IPS DF 4.7 (cell line): ENCODE measurements at regions not wholly inside any gene's neighbourhood (a gene's known extent, or its start where the extent isn't known, plus 50 kb on each side); places are given as distances from the start of the nearest gene placed in this dataset.

Source experiments
- DNase-seq: peaks from one replicate; pipeline ENCODE4 v3.0.0-alpha.2; 2013; ENCODE audit warnings: low spot score; ENCODE audit errors: extremely low read depth

DNA sequence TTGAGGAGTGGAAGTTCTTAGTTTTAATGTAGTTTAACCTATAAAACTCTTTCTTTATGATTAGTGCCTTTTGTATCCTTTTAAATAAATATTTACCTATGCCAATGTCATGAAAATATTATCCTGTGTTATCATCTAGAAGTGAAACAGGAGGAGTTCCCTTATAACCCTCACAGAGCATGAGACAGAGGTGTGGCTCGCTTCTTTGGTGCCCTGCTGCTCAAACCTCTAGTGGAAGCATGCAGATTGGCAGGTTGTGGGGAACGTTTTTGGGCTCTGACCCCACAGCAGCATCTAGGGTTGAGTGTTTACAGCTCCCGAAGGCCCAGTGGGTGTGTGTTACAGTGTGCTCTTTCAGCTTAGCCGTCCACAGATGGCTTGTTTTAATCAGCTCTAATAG is 459.4 kb upstream of the AZI2 start:
- no peak for DNase-seq

DNA sequence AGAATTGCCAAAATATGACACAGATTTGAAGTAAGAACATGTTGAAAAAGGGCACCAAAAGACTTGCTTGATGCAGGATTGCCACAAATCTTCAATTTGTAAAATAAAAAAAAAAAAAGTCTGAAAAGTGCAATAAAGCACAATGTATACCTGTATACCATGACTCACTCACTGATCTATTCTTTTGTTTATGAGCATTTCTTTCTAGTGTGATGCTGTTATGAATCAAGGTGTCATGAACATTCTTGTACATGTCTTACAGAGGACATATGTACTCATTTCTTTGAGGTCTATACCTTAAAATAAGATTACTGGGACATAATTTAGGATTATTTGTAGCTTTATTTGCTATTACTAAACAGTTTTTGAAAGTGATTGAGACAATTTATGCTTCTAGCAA is 464.9 kb upstream of the RBMS3 start:
- no peak for DNase-seq

DNA sequence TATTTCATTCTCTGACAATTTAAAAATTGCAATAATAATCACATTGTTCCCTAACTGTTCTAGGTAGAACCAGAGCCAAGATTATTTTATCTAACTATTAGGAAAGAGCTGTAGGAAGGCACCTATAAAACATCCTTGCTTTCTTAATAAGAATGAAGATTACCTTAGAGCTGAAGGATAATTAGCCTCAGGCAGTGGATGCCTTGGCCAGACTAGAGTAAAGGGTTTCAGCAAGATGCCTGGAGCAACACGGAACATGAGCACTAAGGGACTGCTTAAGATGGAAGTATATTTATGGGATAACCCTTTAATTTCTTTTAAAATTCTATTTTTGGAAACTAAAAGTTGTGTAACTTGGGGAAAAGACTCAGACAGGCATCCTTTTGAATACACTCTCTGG is 456.6 kb upstream of the RBMS3 start:
- no peak for DNase-seq

DNA sequence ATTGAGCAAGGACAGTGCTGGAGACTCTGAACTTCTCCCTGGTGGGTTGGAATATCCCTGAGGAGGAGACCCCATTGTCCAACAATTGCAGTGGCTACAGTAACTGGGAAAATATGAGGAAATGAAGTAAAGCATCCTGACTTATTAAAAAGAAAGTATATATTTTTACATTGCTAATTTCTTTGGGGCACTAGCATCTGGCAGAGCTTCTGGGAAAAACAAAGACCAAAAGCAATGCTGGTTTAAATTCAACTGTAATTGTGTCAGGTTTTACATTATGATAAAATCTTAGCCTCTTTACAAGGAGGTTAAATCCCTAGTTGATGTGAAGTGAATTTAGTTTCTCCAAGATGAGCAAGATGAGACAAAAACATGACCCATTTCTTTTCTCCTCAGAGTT is 454.0 kb upstream of the RBMS3 start:
- no peak for DNase-seq

DNA sequence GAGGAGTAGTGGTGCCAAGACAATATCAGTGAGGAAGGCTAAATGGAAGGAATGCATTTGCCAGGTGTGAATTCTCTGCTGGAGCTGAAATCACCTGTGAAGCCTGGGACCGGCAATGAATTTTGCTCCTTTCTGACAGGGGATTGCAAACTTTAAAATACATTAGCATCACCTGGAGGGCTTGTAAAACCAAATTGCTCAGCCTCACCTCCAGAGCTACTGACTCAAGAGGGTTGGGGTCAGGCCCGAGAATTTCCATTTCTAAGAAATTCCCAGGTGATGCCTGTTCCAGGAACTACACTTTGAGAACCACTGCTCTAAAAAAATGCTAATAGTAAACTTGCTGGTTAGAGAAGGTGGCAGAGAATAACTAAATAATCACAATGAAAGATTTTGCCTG is 445.6 kb upstream of the RBMS3 start:
- no peak for DNase-seq

DNA sequence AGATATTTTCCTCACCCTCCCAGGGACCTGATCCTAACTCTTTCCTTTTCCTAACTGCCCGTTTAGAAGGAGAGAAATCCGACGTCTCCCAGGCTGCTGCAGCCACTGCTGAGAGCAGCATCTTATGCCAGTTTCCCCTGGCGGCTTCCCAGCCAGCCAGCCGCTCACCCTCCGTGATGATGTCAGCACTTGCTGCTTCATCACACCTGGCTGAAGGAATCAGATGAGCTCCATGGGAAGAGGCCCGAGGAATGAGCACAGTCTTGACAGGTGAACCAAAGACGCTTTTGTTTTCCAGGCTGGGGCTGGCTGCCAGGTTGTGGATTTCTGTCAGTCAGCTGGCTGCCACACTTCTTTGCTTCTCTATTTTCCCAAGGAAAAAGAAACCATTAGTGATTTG is 445.1 kb upstream of the RBMS3 start:
- no peak for DNase-seq

DNA sequence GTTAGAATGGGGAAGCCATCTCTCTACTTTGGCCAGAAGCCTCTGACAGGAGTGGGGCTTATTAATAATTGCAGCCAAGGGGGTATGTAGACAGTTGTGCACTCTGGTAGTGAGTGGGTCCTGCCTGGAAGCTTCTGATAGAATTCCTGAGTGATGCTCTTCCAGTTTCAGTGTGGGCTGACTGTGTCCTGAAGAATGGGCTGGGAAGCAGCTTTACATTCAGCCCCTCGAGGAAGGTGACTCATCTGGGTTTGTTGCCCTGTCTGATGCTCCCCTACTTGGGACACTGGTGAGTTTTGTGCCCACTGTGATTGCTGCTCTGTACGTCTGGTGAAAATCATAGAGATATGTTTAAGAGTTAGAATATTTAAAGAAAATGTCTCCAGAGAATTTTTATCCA is 444.7 kb upstream of the RBMS3 start:
- no peak for DNase-seq

DNA sequence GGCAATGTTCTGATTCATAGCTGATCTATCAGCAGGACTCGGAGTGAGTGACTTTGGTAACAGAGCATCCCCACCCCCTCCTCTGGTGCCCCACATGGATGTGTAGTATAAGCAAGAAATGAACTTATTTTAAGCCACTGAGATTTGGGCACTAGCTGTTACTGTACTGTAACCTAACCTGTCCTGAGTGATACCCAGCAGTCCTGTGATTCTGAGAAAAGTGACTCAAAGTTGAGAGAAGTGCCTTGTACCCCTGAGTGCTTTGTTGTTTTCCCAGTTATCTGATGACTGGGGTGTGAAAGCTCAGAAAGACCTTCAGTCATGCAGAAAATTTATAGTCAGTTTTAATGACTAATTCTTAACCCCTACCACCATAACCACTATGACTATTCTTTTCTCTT is 439.9 kb upstream of the RBMS3 start:
- DNase-seq: no peak

DNA sequence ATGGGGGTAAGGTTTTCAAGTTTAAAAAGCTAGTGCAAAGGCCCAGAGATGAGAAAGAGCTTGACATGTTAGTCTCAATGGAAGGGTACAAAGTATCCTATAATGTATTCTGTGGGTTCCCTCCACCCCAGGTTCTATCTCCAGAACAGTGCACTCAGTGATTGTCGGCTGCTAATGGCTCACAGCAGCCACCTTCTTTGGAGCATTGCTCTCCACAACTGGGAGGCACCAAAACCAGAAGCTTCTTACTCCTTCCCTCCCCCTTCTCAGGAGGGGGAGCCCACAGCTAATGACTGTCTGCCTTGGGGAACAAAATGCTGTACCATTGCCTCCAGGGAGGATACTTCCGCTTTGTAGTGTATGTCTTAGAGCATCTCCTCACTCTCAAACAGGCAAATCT is 439.4 kb upstream of the RBMS3 start:
- DNase-seq: no peak

DNA sequence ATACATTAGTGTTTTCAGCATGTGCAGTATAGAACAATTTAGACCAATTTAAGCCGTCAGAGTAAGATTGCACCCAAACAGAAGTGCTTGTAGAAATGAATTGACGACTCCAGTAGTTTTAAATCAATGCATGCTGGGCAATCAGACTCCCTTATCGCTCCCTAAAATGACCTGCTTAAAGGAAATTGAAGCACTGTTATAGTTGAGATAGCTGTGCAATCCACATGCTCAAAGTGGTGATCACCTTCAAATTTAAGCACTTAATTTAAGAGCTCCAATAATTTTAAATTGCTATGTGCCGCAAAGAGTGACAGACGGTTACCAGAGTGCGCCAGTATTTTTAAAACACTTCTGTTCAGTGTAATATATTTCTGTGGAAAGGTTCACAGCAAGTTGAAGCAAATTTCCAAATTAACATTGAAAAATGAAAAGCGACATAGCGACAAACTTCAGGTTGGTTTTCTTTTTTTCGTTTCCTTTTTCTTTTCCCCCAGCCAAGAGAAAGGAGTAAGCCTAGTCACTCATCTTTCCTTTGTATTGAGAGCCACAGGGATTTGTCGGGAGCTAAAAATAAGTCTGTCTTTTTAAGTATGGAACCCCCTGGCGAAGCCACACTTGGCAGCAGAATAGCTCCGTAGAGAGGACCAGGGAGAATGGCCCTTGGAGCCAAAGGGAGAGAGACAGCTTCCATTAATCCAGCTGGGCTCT is 436.4 kb upstream of the RBMS3 start:
- DNase-seq: no peak

DNA sequence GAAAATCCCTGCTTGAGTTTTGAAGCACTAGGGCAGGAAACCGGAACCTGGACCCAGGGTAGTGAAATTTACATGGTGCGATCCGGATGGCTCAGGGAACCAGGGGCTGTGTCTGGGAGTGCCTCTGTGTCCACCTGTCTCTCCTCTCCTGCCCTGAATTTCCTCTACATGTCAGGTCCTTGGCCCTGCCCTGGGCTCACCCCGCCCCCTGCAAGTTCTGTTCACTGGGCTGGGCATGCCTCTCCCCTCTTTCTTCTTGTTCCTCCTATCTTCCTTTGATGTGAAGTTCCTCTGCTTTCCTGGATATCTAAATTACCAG is 435.9 kb upstream of the RBMS3 start:
- no peak for DNase-seq

DNA sequence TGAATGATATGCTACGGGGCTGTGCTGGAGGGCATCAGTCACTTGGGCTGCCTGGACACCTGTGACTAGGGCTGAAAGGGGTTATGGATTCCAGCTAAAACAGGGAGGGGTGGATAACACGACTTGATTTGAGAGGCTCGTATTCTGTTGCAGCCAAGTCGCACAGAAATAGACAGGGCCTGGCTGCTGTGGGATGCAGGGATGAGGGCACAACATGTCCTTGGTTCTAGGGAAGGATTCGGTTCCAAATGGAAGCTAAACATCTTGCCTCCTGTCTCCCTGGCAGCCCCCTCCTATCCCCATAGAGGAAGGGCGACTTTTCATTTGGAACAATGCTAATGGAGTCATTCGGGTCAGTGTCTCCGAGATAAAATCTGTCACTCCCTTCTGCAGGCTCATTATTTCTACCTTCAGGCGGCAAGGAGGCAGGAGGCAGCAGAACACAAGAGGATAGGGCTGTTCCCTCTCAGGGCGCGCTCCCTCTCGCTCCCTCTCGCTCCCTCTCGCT is 433.8 kb upstream of the RBMS3 start:
- DNase-seq: no peak

DNA sequence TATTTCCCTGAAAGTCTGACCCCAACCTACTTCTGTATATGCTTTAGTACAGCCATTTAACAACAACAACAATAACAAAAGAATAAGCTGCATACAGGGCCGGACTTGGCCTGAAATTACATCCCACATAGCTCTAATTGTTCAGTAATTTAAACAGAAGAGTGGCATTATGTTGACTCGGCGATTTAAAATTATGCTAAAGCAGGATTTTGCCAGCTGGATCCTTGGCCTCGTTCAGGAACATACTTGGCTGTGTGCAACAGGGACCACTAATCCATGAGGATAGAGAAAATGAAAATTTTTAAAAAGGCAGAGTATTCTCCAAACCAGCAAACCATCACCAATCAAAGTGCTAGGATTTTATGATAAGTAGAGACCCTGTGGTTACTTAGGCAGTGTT is 433.1 kb upstream of the RBMS3 start:
- no peak for DNase-seq

DNA sequence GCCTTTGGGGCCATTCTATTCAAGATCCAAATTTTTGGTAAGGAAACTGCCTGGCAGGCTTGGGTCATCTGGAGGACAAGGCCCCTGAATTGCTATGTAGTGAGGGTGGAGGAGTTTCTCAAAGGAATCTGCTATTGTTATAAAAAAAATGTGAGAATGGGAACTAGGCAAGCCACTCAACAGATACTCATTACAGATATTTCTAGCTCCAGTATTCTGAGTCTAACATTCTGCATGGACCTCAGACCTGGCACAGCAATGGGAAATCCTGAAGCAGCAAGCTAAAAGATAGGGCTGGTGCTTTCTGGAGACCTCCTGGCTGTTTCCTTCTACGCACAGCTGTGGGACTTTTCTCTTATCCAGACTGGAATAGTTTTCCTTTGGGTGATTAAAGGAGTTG is 430.7 kb upstream of the RBMS3 start:
- no peak for DNase-seq

DNA sequence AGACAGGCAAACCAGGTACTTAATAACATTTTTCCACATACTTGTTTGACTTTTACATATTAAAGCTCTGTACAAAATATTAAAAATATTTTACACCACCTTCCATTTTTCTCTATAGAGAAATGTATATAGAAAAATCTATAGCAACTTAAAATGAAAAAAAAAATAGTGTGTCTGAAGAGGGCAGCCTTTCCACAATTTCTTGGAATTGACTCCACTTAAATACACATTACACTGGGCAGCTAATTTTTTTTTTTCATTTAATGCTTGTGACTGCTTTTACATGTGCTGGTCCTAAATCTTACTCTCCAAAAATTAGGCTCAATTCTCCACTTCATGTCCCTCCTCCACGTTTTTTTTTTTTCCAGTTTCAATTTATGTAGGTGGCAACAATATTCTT is 427.0 kb upstream of the RBMS3 start:
- DNase-seq: no peak

DNA sequence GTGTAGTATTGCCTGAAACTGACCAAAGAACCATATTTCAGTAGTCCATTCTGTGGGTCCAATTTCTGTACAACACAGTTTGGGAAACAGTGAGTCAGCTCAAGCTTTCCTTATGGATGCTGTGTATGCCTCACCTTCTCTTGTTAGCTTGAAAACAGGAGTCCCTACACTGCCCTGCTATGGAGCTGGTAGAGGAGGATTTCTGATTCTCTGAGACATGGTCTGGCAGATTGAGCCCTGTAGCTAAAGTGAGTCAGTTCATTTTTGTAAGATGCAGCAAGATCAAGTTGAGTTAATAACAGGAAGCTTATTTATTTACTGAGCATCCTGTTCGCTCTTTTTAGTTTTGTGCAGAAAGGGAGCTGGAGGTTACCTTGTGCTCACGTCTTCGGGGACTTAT is 424.1 kb upstream of the RBMS3 start:
- DNase-seq: no peak

DNA sequence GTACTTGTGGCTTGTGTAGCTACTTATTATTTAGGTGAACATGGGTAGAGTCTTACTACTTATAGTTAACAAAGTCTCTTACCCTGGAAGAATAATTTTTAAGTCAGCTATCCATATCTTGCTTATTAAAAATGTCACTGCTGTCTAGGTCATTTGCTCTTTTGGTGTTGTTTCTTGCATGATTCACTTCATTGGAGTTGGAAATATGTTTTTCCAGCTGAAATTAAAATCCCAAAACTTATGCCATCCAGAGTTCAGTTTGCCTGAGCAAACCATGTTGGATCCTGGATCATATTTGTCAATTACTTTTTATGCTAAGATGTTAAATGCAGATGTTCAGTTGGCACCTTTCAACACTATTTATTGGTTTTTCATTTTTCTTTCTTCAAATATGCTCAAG is 421.0 kb upstream of the RBMS3 start:
- DNase-seq: no peak

DNA sequence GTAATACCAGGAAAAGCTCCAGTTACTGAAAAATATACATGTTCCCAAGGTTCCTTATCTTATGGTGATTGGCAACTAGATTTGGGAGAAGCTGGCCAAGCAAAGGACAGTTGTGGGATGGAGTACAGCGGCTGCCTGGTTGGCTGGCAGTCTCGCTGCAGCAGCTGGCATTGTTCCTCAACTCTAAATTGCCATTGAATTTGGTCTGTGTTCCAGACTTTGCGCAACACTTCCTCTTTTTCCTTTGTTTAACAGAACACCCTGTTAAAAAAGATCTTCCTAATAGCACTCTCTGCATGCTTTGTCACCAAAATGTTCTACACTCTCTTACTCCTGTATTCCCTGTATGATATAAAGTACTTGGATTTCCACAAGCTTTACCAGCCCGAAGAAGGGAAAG is 420.6 kb upstream of the RBMS3 start:
- DNase-seq: no peak

DNA sequence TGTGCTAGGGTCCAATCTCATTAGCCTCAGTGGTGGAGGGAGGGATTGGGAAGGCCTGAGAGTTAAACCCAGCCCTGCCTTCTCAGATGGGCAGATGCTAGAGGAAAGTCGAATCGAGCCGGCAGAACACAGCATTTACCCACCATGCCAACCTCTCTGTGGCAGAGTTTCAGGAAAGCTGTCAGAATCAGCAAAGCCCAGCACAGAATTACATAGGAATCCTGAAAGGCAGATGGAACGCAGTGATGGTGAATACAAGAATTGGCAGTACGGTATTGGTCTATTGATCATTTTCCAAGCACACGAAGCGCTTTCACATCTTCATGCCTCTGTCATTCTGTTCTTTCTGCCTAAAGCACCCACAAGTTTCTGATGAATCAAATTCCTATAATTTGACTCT is 417.7 kb upstream of the RBMS3 start:
- no peak for DNase-seq

DNA sequence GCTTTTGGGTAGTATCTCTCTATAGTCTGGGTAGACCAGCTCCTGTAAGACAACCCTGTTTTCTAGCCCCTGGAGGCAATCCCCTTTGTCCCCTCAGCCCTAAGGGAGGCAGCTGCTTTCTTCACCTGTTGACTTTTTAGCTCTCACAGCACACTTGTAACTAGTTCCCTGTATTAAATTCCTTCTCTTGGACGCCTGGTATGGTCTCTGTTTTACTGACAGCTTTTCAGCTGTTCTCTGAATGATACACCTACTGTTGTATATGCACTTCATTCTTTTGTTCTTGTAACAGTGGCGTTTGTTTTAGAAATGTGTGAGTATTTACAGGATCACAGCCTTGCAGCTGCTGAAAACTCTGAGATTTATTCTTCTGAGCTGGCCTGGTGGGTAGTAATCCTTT is 413.0 kb upstream of the RBMS3 start:
- no peak for DNase-seq

DNA sequence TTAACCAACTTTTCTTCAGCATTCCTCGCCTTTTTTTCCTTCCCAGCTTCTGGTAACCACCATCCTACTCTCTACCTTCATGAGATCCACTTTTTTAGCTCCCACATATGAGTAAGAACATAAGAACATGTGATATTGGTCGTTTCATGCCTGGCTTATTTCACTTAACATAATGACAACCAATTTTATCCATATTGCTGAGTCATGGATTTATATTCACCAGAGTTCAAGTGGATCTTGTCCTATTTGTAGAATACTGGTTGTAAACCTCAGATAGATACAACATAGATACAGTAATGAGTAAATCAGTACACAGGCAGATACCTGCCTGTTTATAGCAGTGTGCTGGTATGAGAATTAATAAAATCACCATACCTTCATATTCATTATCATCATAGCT is 412.0 kb upstream of the RBMS3 start:
- no peak for DNase-seq

DNA sequence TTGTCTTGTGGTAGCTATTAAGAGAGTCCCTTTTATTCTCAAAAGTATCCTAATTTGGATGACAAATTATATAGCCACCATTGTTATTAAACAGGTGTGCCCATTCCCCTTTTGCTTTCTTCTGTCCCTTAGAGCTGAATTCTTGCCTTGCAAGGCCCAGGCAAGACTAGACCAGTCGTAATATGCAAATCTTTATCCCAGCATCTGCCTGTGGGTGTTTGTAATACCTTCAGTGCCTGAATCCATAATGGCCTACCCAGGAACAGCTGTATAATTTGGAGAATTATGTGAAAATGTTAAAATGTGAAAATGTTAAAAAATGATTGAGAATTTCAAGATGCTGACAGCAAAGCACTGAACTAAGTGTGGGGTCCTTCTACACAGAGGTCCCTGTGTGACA is 403.0 kb upstream of the RBMS3 start:
- no peak for DNase-seq

DNA sequence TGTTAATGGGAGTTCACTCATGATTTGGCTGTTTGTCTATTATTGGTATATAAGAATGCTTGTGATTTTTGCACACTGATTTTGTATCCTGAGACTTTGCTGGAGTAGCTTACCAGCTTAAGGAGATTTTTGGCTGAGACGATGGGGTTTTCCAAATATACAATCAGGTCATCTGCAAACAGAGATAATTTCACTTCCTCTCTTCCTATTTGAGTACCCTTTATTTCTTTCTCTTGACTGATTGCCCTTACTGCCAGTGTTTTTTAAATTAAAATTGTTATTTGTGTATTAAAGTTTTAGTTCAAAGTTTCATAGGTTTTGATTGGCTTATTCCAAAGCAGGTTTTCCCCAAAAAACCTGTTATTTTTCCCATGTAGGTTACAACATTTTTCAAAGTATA is 390.5 kb upstream of the RBMS3 start:
- DNase-seq: no peak

DNA sequence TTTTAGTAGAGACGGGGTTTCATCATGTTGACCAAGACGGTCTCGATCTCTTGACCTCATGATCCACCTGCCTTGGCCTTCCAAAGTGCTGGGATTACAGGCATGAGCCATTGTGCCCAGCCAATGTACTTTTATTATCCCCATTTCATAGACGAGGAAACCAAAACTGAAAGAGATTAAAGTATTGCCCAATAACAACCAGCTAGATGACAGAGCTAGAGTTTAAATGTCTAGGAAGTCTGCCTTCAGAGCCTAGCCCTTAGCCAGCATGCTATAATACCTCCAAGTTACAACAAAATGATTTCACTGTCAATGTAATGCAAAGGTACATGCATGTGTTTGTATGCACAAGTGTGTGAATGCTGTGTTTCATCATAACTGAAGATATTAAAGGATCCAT is 389.4 kb upstream of the RBMS3 start:
- no peak for DNase-seq
